HepG2 (cell line): ENCODE measurements at regions not wholly inside any gene's neighbourhood (a gene's known extent, or its start where the extent isn't known, plus 50 kb on each side); places are given as distances from the start of the nearest gene placed in this dataset.

Experiments
- CTCF ChIP-seq: sonication (generic); formaldehyde crosslinking; IDR thresholded peaks from 2 replicates; pipeline ENCODE4 v1.5.0; 2020; ENCODE audit warnings: mild to moderate bottlenecking, missing genetic modification reagents, moderate library complexity
- EP300 ChIP-seq, 3 experiments: sonication (generic) in 1 of 3; formaldehyde crosslinking in 1 of 3; IDR thresholded peaks; 2 replicates each; pipeline versions ENCODE4 v1.5.1 to v1.6.1; 2011 to 2020; ENCODE audit warnings: low read depth in 2 of 3, low read length in 2 of 3, borderline replicate concordance in 1 of 3, improper control_type of control experiment in 1 of 3, mild to moderate bottlenecking in 1 of 3, missing genetic modification reagents in 1 of 3, moderate library complexity in 1 of 3
- ESRRA ChIP-seq: sonication (generic); formaldehyde crosslinking; IDR thresholded peaks from 2 replicates; pipeline ENCODE4 v1.5.1; 2020; ENCODE audit warnings: mild to moderate bottlenecking, low read depth, missing genetic modification reagents
- HOXA7 ChIP-seq: sonication (generic); formaldehyde crosslinking; IDR thresholded peaks from 2 replicates; pipeline ENCODE4 v1.8.1; 2022; ENCODE audit warnings: mild to moderate bottlenecking, missing genetic modification reagents, moderate library complexity
- KMT2A ChIP-seq: sonication (generic); formaldehyde crosslinking; IDR thresholded peaks from 2 replicates; pipeline ENCODE4 v1.4.0; 2020; ENCODE audit warnings: missing genetic modification reagents
- NFATC3 ChIP-seq: sonication (generic); formaldehyde crosslinking; IDR thresholded peaks from 2 replicates; pipeline ENCODE4 v1.5.1; 2020; ENCODE audit warnings: mild to moderate bottlenecking, missing genetic modification reagents
- RAD21 ChIP-seq: fragments of 450-650 bp; formaldehyde crosslinking; IDR thresholded peaks from 2 replicates; pipeline ENCODE4 v1.5.0; 2020; ENCODE audit warnings: mild to moderate bottlenecking
- SIN3B ChIP-seq: fragments of 150-350 bp; IDR thresholded peaks from 2 replicates; pipeline ENCODE4 v1.6.1; 2014; ENCODE audit warnings: low read length
- ZNF253 ChIP-seq: sonication (generic); formaldehyde crosslinking; IDR thresholded peaks from 2 replicates; pipeline ENCODE4 v1.8.0; 2022; ENCODE audit warnings: mild to moderate bottlenecking, missing genetic modification reagents, borderline replicate concordance
- ZNF318 ChIP-seq: sonication (generic); formaldehyde crosslinking; IDR thresholded peaks from 2 replicates; pipeline ENCODE4 v1.4.0; 2020; ENCODE audit warnings: mild to moderate bottlenecking, missing genetic modification reagents
- ZNF34 ChIP-seq: sonication (generic); formaldehyde crosslinking; IDR thresholded peaks from 2 replicates; pipeline ENCODE4 v1.4.0; 2020; ENCODE audit warnings: mild to moderate bottlenecking, missing genetic modification reagents, borderline replicate concordance
- ZXDC ChIP-seq: sonication (generic); formaldehyde crosslinking; IDR thresholded peaks from 2 replicates; pipeline ENCODE4 v1.5.0; 2020; ENCODE audit warnings: mild to moderate bottlenecking, missing genetic modification reagents

GRCh38 chr6:16939351-16939750 lies 162.5 kb upstream of the STMND1 start:
- TF ChIP-seq RAD21 (CRISPR knock-in tag) = no peak
- TF ChIP-seq KMT2A = no peak
- no peak for TF ChIP-seq ZNF253
- TF ChIP-seq CTCF (CRISPR knock-in tag) = no peak
- TF ChIP-seq ZXDC (CRISPR knock-in tag) = no peak
- TF ChIP-seq HOXA7 = no peak
- TF ChIP-seq ESRRA (CRISPR knock-in tag) = no peak
- TF ChIP-seq ZNF318 (CRISPR knock-in tag) = no peak
- no peak for TF ChIP-seq NFATC3 (CRISPR knock-in tag)
- TF ChIP-seq SIN3B = no peak
- no peak for TF ChIP-seq ZNF34 (CRISPR knock-in tag)
- TF ChIP-seq EP300 (IDR thresholded peaks at IDR 0.05; ENCODE audit: low read depth in 2 of 2, low read length in 2 of 2) = no peak
- TF ChIP-seq EP300 (CRISPR knock-in tag; IDR thresholded peaks at IDR 0.05; ENCODE audit: borderline replicate concordance) = no peak
